Esophagus muscularis mucosa (tissue), 4 donors: ENCODE measurements at regions not wholly inside any gene's neighbourhood (a gene's known extent, or its start where the extent isn't known, plus 50 kb on each side); places are given as distances from the start of the nearest gene placed in this dataset.

Source experiments
- EP300 ChIP-seq: sonication (generic); formaldehyde crosslinking; IDR thresholded peaks from one replicate; pipeline ENCODE4 v1.6.1; 2017; ENCODE audit warnings: antibody characterized with exemption
- POLR2A ChIP-seq: fragments of 450-650 bp; IDR thresholded peaks from one replicate; pipeline ENCODE4 v1.6.1; 2017; ENCODE audit warnings: antibody characterized with exemption, moderate library complexity, mild to moderate bottlenecking, low read depth
- POLR2AphosphoS5 ChIP-seq, 2 donors: sonication (generic); formaldehyde crosslinking; IDR thresholded peaks; one replicate each; pipeline ENCODE4 v1.6.1; 2017; ENCODE audit warnings: antibody characterized with exemption in 2 of 2
- TF ChIP-seq, protein P1 (sequence below), 3 experiments: fragments of 200-600 bp in 2 of 3; fragments of 450-650 bp in 1 of 3; sonication (generic) in 2 of 3; IDR thresholded peaks; one replicate each; pipeline ENCODE4 v1.5.1; 2017 to 2019; ENCODE audit warnings: antibody characterized with exemption in 3 of 3, mild to moderate bottlenecking in 2 of 3, moderate library complexity in 1 of 3

DNA sequence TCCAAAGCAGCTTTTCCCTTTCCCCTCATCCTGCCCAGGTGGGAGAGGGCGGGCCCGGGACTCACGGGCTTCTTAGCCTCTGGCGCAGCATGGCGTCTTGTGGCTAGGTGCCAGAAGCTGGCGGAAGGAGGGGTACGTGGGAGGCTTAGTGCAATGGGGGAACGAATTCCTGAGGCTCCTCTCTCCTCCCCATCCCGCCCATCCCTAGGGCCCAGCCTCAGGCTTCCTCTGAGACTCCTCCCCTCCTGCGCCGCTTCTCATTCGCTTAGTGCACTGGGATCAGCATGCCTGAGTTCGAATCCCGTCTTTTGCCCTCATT, 297.8 kb downstream of the ZNF536 start:
- TF ChIP-seq POLR2A (no peak), POLR2AphosphoS5 (IDR thresholded peaks at IDR 0.05) (no peak), EP300 (no peak)
- TF ChIP-seq, protein P1, sequence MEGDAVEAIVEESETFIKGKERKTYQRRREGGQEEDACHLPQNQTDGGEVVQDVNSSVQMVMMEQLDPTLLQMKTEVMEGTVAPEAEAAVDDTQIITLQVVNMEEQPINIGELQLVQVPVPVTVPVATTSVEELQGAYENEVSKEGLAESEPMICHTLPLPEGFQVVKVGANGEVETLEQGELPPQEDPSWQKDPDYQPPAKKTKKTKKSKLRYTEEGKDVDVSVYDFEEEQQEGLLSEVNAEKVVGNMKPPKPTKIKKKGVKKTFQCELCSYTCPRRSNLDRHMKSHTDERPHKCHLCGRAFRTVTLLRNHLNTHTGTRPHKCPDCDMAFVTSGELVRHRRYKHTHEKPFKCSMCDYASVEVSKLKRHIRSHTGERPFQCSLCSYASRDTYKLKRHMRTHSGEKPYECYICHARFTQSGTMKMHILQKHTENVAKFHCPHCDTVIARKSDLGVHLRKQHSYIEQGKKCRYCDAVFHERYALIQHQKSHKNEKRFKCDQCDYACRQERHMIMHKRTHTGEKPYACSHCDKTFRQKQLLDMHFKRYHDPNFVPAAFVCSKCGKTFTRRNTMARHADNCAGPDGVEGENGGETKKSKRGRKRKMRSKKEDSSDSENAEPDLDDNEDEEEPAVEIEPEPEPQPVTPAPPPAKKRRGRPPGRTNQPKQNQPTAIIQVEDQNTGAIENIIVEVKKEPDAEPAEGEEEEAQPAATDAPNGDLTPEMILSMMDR (IDR thresholded peaks at IDR 0.05), result no peak
